Stimulated activated CD8-positive, alpha-beta memory T cell treated with anti-CD3 and anti-CD28 coated beads, Interleukin-7, amount 100 ng/mL, for 48 hours (primary cell): ENCODE measurements at regions not wholly inside any gene's neighbourhood (a gene's known extent, or its start where the extent isn't known, plus 50 kb on each side); places are given as distances from the start of the nearest gene placed in this dataset.
"Not testable (repeated sequence)": the region's sequence is repeated elsewhere in the genome, so short reads cannot be mapped to it uniquely, and the experiment has no call there.

ENCODE experiments used
- DNase-seq, 2 donors: peaks; one replicate each; pipeline ENCODE4 v3.0.0-alpha.2; 2020; ENCODE audit warnings: low read depth in 1 of 2; ENCODE audit errors: extremely low read depth in 1 of 2

DNA sequence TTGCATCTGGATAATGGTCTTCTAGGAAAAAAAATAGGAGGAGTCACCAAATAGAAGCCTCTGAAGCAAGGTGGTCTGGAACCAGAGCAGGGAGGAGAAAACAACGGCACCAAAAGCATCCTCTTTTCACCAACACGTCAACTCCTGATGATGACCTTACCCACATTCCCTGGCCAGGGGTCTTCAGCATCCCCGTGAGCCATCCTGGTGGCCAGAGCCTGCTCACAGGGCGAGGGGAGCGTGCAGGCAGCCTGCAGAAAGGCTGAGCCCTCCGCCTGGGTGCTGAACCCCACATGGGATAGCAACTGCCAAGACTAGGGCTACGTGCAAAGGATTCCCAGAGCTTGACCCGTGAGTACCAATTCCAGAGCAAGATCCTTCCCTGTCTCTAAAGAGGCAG lies 191.0 kb downstream of the NDUFA10 start:
- DNase-seq, result no peak

DNA sequence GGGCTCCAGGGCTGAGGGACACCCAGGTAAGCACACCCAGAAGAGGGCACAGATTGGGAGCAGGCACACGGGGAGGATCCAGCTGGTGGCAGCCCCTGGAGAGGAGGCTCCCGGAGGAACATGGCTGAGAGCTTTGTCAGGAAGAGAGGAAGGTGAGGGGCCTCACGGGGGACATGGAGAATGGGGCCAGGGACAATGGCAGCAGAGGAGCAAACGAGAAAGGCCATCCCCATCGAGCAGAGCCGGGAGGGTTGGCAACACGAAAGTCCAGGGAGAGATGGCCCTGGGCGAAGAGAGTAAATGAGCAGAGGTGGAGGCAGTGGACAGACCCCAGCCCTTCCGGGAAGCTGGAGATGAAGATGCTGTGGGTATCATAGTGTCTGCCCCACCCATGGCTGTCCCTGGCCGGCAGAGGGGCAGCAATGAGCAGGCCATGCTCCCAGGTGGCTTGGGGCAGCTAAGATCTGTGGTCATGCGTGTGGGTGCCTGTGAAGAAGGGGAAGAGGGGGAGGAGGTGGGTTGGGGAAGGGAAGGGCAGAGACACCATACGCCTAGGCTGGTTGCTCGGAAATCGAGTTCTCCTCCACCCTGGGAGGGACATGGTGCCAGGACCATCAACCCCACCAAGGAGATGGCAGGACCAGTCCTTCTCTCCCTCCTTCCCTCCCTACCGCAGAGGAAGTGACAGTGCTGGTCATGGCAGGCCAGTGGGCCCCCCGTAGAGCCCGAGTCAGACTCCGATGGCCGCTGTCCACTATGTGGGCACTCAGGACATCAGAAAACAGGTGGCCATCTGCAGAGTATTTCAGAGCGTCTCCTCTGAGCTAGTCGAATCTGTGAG lies 191.7 kb downstream of the NDUFA10 start:
- no peak for DNase-seq

DNA sequence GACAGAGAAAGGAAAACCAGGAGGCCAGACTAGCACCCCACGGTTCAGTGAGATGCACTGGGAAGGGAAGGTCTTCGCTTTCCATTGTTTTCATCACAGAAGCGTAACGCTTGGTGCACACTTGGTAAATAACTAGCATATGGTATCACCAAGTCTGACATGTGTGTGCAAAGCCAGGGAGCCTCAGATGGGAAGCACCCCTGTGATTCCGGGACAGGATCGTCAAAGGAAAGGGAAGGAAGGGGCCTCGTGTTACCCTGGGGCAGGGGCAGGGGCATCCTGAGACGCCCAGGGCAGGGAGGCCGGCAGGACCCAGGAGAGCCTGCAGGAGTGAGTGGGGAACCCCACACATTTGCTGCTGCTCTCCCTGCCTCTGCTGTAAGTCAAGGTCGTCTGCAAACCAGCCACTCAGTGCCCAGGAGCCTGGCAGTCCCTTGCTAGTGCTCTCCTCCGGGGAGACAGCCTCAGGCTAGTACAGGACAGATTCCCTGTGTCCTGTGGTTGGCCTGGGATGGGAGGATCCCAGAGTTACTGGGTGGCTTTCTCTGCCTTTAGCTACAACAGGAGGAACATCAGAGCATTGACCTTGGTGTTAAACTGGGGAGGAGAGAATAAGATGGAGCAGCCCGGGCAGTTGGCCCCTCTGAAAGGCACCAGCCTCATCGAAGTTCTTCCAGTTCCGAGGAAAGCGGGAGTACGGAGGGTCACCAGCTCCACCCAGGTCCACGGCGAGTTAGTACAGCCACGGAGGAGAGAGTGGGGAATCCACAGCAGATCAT lies 192.5 kb downstream of the NDUFA10 start:
- DNase-seq, result no peak

- no peak for DNase-seq
Observed at GRCh38 chr2:239831861-239832489, 193.2 kb downstream of the NDUFA10 start.

DNA sequence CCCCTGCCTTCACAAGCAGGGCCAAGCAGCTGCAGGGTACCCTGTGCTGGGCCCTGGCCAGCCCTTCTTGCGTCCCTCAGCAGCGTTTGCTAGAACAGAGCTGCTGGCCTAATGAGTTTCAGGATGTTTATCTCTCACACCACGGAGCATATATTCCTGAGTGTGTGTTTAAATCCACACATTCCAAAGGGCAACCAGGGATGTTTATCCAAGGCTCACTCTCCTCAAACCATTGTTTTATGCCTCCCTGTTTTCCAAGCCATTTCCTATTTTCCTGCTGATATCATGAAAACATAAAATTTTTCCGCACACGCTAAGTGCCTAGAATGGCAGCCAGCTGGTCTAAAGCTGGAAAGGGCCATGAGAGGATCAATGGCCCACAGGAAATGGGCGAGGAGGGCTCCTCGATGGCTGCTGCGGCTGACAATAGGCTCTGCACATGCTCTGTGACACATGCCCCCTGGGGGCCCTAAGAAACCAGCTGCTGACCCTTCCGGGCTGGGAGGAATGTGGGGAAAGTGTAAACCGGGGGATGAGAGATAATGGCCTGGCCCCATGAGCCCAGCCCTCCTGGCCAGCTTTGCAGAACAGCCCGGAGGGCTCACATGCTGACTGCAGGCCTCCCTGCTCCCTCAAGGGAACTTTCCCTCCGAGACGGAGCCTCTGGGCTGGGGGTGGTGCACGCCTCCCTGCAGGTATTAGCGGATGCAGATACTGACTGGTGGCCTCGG lies 194.0 kb downstream of the NDUFA10 start:
- DNase-seq, result no peak

- no peak for DNase-seq
Observed at GRCh38 chr2:239830121-239831000, 194.8 kb downstream of the NDUFA10 start.

DNA sequence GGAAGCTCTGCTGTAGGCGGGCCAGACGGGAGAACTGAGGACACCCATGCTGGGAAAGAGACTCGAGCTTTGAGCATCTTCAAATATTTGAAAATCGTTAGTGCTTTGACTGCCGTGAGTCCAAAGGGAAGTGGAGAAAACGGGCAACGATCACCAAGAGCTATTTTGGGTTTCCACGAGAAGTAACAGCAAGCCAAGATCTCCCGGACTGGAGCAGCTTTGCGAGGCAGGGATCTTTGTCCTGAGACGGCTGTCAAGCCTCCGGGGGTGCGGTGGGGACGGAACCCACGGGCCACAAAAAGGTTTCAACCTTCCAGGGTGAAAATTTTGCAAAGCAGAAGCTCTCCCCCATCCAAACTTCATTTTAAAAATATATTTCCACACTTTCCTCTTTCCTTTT lies 195.8 kb downstream of the NDUFA10 start:
- DNase-seq, result no peak

GRCh38 chr2:239828973-239829275 lies 196.2 kb downstream of the NDUFA10 start:
- not testable (repeated sequence) for DNase-seq

DNA sequence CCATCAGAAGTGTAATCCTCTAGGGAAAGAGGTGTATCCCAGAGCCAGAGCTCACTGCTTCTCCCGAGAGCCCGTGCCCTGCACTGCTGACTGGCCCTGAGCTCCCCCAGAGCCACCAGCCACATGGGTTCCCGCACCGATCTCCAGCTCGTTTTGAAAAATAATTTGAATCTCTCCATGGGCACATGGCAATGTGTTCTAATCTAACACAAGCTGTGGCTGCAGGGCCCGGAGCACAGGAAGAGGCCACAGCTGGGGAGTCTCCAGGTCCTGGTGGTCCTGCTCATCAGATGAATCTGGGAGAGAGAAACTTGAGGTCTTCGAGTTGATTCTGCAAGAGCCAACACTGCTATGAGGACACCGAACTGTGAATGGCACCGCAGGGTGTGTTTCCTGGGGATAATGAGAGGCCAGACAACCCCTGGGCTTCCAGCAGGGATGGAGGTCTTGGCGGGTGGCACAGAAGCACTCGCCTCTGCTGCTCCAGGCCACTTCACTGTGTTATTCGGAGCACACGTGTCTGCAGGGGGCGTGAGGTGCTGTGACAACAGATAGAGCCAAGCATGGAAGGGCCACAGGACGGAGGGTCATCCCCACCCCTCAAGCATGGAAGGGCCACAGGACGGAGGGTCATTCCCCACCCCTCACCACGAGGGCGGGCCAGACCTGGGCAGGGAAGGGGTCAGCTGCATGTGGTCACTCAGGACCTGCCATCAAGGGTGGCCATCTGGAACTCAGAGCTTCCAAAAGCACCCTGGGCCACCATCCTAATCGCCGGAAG lies 196.8 kb downstream of the NDUFA10 start:
- no peak for DNase-seq

- no peak for DNase-seq
Observed at GRCh38 chr2:239827523-239827890, 197.6 kb downstream of the NDUFA10 start.

GRCh38 chr2:239826786-239827522 lies 198.2 kb downstream of the NDUFA10 start:
- no peak for DNase-seq

DNA sequence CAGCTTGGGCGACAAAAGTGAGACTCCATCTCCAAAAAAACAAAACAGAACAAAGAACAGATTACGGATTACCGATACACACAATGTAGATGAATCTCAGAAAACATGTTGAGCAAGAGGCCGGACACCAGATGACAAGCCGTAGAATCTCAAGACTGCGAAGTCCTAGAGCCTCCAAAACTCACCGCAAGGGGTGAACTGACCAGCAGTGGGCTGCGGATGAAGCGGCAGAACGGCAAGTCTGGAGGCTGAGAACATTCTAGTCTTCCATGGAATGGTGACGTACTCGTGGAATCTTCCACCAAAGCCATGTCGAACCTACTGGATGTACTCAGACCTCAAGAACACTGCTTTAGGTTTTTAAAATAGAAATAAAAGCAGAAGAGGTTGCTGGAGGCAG lies 198.8 kb downstream of the NDUFA10 start:
- DNase-seq, result no peak

- no peak for DNase-seq
Observed at GRCh38 chr2:239825705-239825979, 199.5 kb downstream of the NDUFA10 start.

- DNase-seq, result no peak
Observed at GRCh38 chr2:239824866-239825704, 200.1 kb downstream of the NDUFA10 start.

DNA sequence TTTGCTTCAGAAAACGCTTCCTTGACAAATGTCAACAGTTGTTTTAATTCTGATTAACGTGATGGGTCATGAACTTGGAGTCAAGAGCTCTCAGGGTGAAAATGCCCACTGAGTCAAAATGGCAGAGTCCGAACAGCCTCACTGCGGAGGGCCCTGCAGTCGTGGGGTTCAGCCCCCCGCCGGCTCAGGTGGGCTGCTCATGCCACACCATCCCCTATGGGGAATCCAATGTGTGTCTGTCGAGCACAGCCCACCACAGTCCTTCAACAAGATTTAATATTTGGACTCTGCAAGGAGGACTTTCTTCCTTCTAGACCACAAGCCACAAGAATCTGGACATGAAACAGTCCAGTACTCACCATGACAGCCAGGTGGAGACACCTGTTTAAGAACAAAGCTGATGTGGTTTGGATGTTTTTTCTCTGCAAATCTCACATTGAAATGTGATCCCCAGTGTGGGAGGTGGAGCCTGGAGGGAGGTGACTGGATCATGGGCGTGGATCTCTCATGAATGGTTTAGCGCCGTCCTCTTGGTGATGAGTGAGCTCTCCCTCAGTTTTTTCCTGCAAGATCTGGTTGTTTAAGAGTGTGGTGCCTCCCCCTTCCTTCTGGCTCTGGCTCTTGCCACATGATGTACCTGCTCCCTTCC lies 201.0 kb downstream of the NDUFA10 start:
- DNase-seq, result no peak

DNA sequence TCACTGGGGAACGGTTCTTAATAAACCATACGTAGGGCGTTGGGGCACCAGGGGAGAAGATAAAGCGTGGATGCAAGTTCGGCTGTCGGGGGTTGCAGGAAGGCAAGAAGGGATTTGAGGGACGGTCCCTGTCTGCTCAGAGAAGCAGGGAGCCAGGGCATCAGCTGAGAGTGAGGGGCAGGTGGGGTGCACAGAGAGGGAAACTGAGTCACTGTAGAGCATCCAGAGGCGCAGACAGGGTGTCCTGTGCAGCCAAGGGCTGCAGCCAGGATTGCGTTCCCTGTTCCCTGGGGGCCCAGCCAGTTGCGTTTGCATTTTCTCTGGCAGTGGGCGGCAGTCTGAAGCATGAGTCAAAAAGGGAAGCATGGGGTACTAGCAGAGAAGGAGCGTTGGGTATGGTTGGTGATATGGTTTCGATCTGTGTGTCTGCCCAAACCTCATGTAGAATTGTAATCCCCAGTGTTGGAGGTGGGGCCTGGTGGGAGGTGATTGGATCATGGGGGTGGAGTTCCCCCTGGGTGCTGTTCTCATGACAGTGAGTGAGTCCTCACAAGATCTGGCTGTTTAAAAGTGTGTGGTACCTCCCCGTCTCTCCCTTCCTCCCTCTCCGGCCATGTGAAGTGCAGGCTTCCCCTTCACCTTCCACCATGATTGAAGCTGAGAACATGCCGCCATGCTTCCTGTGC lies 202.9 kb downstream of the NDUFA10 start:
- peak in 1 of 2 donors; percentile 20 for DNase-seq

- no peak for DNase-seq
Observed at GRCh38 chr2:239821694-239822075, 203.5 kb downstream of the NDUFA10 start.
